ENCODE measurements at regions not wholly inside any gene's neighbourhood (a gene's known extent, or its start where the extent isn't known, plus 50 kb on each side); places are given as distances from the start of the nearest gene placed in this dataset.

GRCh38 chr13:29931696-29932095, 81.3 kb upstream of the UBL3 start:
- TF ChIP-seq, protein P1, sequence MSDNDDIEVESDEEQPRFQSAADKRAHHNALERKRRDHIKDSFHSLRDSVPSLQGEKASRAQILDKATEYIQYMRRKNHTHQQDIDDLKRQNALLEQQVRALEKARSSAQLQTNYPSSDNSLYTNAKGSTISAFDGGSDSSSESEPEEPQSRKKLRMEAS (IDR thresholded peaks at IDR 0.05) = no peak
- TF ChIP-seq FOXM1 (IDR thresholded peaks at IDR 0.05; ENCODE audit: borderline replicate concordance, low read depth) (no peak), EP300 (IDR thresholded peaks at IDR 0.05; ENCODE audit: borderline replicate concordance) (no peak), REST (IDR thresholded peaks at IDR 0.05; ENCODE audit: low read depth) (no peak), CREB1 (IDR thresholded peaks at IDR 0.05; ENCODE audit: low read depth) (no peak), ZBTB7A (IDR thresholded peaks at IDR 0.05; ENCODE audit: low read depth) (no peak), TEAD4 (IDR thresholded peaks at IDR 0.05) (no peak), EGR1 (IDR thresholded peaks at IDR 0.05) (no peak), TCF12 (IDR thresholded peaks at IDR 0.05; ENCODE audit: low read depth) (no peak)
- TF ChIP-seq, protein P2, sequence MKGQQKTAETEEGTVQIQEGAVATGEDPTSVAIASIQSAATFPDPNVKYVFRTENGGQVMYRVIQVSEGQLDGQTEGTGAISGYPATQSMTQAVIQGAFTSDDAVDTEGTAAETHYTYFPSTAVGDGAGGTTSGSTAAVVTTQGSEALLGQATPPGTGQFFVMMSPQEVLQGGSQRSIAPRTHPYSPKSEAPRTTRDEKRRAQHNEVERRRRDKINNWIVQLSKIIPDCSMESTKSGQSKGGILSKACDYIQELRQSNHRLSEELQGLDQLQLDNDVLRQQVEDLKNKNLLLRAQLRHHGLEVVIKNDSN (IDR thresholded peaks at IDR 0.05) = no peak

DNA sequence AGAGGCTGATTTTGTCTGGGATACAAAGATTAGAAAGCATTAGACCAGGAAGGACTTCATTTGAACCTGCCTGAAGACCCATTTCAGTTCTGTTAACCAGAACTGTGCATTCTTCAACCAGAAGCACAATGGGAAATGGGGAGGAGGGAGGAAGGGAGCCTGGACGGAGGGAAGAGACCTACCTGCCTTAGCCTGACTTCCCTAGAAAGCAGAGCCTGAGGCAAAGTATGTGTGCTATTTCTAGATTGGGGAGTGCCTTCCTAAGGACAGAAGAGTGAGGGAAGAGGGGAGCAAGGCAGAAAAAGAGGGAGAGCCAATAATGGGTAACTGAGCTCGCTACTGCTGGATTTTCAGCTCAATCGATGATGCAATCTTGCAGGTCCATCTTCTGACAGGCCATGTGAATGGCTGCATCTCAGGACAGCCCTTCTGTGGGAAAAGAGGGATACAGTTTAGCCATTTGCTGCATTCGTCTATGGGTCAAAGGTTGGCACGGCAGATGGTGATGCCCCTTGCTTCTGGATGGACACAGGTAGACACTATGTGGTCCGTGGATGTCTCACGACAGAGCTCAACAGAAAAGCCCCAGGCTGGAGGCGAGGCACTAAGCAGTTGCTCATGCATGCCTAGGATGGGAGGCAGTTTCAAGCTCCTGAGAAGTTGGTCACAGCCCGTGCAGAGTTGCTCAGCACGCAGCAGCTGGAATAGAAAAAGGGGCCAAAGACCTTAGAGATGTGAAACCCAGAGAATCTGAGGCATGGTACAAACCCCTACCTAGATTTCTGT, 78.8 kb upstream of the UBL3 start:
- 0 out of 2 replicates have a peak, but pooled peaks have one; percentile 38 for TF ChIP-seq CEBPB (IDR thresholded peaks at IDR 0.05)
- no peak for TF ChIP-seq FOXM1 (IDR thresholded peaks at IDR 0.05; ENCODE audit: borderline replicate concordance, low read depth)

GRCh38 chr13:29926098-29926476, 75.7 kb upstream of the UBL3 start:
- TF ChIP-seq TEAD4 (IDR thresholded peaks at IDR 0.05) = no peak
- TF ChIP-seq, protein P2 (IDR thresholded peaks at IDR 0.05) = no peak

DNA sequence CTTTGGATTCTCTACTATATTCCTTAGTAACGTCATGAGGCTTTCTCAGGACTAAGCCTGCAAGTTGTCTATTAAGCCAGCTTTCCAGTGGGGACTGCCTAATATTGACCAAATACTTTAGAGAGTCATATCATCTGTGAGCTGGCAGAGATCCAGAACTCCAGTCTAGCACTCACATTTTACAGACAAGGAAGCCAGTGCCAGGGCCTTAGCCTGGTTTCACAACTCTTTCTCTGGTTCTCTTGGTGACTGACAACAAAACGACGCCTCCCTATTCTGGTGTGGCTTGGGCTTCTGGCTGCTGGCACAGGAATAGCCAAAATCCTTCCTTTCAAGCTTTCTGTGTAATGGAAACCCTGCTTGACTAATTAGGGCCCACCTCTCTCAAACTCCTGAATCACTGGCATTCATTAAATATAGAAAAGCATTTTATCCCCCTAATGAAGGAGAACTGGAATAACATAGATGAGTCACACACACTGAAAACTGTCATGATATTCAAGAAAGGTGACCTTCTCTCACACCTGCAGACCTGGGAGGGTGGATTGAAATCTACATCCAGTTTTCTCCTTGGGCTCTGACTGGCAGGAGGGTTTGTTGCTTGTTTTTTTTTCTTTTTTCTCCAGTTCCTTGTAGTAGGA, 75.2 kb upstream of the UBL3 start:
- TF ChIP-seq FOXM1 (IDR thresholded peaks at IDR 0.05; ENCODE audit: borderline replicate concordance, low read depth) = 0 out of 2 replicates have a peak, but pooled peaks have one; percentile 30
- TF ChIP-seq YY1 (IDR thresholded peaks at IDR 0.05; ENCODE audit: low read depth) = no peak
- TF ChIP-seq NFIC (IDR thresholded peaks at IDR 0.05) = peak; percentile 70
- TF ChIP-seq, protein P1 (IDR thresholded peaks at IDR 0.05) = peak; percentile 48; the same call in 1 of the 2 replicates
- TF ChIP-seq CREB1 (IDR thresholded peaks at IDR 0.05; ENCODE audit: low read depth) = no peak
- 0 out of 2 replicates have a peak, but pooled peaks have one; percentile 21 for TF ChIP-seq EP300 (IDR thresholded peaks at IDR 0.05; ENCODE audit: borderline replicate concordance)
- TF ChIP-seq TCF12 (IDR thresholded peaks at IDR 0.05; ENCODE audit: low read depth) = 0 out of 2 replicates have a peak, but pooled peaks have one; percentile 16
- peak; percentile 67; the same call in 1 of the 2 replicates for TF ChIP-seq CEBPB (IDR thresholded peaks at IDR 0.05)

DNA sequence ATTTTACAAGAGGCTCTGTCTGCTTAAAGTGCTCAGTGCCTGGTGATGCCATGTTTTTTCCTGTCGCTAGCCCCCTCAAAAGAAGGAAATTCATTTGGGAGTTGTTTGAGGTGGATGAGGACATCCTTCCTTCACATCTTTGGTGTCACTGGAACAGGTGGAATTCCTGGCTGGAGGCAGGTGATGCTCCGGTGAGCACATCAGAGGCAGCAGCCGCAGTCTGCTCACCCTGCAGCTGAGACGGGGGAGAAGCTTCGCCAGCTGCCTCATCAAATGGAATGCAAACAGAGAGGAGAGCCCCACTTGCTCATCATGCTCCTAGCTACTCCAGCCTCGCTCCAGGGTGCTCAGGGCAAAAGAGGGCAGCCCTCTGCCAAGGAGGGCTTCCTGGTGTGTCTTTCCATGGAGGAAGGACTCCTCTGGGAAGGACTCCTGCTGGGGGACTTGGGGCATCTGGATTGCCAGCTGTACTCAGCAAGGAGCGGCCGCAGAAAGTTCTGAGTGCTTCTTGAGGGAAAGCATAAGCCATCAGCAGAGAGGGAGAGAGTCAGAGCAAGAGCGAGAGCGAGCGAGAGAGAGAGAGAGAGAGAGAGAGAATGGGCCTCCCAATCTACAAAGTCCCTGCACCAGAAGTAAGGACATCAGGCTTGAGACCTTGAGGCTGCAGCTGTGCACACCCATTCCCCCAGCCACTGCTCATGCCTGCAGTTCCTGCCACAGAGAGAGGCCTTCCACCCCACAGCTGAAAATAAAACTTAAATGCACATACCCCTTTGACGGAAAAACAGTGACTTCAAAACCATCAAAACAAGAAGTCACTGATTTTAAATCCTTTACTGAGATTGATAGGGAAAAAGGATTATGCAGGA, 74.3 kb upstream of the UBL3 start:
- TF ChIP-seq ZBTB7A (IDR thresholded peaks at IDR 0.05; ENCODE audit: low read depth) = no peak
- no peak for TF ChIP-seq FOXM1 (IDR thresholded peaks at IDR 0.05; ENCODE audit: borderline replicate concordance, low read depth)
- TF ChIP-seq TCF12 (IDR thresholded peaks at IDR 0.05; ENCODE audit: low read depth) = peak; percentile 38; the same call in 1 of the 2 replicates
- no peak for TF ChIP-seq REST (IDR thresholded peaks at IDR 0.05; ENCODE audit: low read depth)
- TF ChIP-seq YY1 (IDR thresholded peaks at IDR 0.05; ENCODE audit: low read depth) = no peak
- TF ChIP-seq EP300 (IDR thresholded peaks at IDR 0.05; ENCODE audit: borderline replicate concordance) = no peak
- TF ChIP-seq NFIC (IDR thresholded peaks at IDR 0.05) = 0 out of 2 replicates have a peak, but pooled peaks have one; percentile 6
- TF ChIP-seq CREB1 (IDR thresholded peaks at IDR 0.05; ENCODE audit: low read depth) = no peak

Measured in Ishikawa (cell line).